ENCODE measurements at regions not wholly inside any gene's neighbourhood (a gene's known extent, or its start where the extent isn't known, plus 50 kb on each side); places are given as distances from the start of the nearest gene placed in this dataset.

DNA sequence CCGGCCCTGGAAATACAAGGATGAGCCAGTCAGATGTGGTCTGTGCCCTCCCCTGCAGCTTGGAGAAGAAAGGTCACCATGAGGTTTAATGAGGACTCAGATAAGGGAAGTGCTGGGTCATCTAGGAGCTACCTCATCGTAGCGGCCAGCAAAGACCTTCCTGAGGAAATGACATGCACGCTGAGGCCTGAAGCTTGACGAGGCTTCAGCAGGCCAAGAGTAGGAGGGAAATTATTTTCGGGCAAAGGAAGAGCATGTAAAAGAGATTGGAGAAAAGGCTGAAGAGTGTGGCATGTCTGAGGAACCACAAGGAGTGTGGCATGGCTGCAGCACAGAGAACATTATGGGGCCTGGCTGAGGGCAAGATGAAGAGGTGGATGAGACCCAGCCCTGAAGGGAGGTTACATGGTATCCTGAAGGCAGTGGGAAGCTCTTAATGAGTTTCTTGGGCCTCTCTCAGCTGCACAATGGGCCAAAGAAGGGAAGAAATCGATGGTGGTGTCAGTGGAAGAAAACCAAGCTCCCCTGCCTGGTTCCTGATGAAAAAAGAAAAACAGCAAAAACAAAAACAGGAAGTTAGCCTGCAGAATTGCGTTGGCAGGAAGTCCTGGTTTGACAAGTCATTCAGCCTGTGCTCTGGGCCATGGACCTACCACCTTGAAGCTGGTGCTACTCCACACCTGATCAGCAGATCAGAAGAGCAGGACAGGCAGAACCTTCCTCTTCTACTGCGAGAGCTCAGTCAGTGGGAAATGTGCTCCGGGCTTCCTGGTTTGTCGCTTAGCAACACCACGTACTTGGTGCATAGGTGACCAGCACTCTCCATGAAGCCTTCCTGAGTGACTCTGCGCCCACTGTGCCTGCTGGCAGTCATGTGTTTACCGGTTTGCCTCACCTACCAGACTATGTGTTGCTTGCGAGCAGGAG, 134.5 kb upstream of the KLF3 start:
- intact Hi-C loops (cut with micrococcal nuclease) = loop anchor here (5.0 kb wide), 1 partner anchor 138 kb away; no protein-coding TSS in a partner anchor
- H3K4me2 ChIP-seq (replicated peaks; ENCODE audit: low read depth, low read length, poor library complexity, severe bottlenecking) = peak overlapping the region; percentile 59

More for the DNA sequence above, 134.5 kb upstream of the KLF3 start:
- Mint-ChIP-seq H3K4me1 (peaks cover 16% of the 10 kb centered on the region), H3K27me3 (peaks cover 3% of the 10 kb centered on the region), H3K9me3 (ENCODE audit: insufficient read depth) (no peaks in the 10 kb centered on the region), H3K27ac (peak overlapping the region; percentile 76), H3K4me3 (peak overlapping the region; percentile 17)
- peak; percentile 80 for ATAC-seq (ENCODE audit: low read depth)
- peaks cover 14 to 15% of the 10 kb centered on the region in 2 donors for H3K4me1 ChIP-seq (ENCODE audit: control insufficient read depth in 2 of 2, insufficient read depth in 2 of 2, low read length in 2 of 2)
- H3K27me3 ChIP-seq (replicated peaks in 1 of 4; ENCODE audit: control extremely low read depth in 1 of 4, control insufficient read depth in 3 of 4, insufficient read depth in 4 of 4, low read length in 3 of 4) = no peaks in the 10 kb centered on the region
- H3K36me3 ChIP-seq (replicated peaks in 1 of 2; ENCODE audit: control extremely low read depth in 1 of 2, control insufficient read depth in 1 of 2, extremely low read depth in 1 of 2, insufficient read depth in 2 of 2, low read length in 1 of 2) = no peaks in the 10 kb centered on the region
- peak overlapping the region; percentile 39 to 60 for H3K27ac ChIP-seq (ENCODE audit: low read length in 2 of 2)
- no peak for TF ChIP-seq EZH2 (IDR thresholded peaks at IDR 0.05; ENCODE audit: borderline replicate concordance, insufficient read depth, low read depth, low read length, poor library complexity, severe bottlenecking)
- TF ChIP-seq, protein P1, sequence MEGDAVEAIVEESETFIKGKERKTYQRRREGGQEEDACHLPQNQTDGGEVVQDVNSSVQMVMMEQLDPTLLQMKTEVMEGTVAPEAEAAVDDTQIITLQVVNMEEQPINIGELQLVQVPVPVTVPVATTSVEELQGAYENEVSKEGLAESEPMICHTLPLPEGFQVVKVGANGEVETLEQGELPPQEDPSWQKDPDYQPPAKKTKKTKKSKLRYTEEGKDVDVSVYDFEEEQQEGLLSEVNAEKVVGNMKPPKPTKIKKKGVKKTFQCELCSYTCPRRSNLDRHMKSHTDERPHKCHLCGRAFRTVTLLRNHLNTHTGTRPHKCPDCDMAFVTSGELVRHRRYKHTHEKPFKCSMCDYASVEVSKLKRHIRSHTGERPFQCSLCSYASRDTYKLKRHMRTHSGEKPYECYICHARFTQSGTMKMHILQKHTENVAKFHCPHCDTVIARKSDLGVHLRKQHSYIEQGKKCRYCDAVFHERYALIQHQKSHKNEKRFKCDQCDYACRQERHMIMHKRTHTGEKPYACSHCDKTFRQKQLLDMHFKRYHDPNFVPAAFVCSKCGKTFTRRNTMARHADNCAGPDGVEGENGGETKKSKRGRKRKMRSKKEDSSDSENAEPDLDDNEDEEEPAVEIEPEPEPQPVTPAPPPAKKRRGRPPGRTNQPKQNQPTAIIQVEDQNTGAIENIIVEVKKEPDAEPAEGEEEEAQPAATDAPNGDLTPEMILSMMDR (IDR thresholded peaks at IDR 0.05) = no peak
- peak overlapping the region in 1 of 5 experiments; percentile 15 for H3K4me3 ChIP-seq (ENCODE audit: control extremely low read depth in 1 of 5, extremely low read depth in 1 of 5, insufficient read depth in 1 of 5, low read depth in 2 of 5, low read length in 4 of 5)
- WGBS (ENCODE audit: insufficient coverage) = 40% methylated on average over 13 of the region's 15 CpGs
- H3K79me2 ChIP-seq (ENCODE audit: control insufficient read depth, insufficient read depth, low read length) = no peaks in the 10 kb centered on the region
- DNase-seq = peak; percentile 65
- peak overlapping the region; percentile 20 for H3K9ac ChIP-seq (ENCODE audit: low read length)
- CTCF ChIA-PET = interaction anchor here (0.5 to 1.8 kb wide), 2 partner anchors 468 to 749 kb away, joined by 3 to 4 read pairs; no protein-coding TSS in a partner anchor
- H4K20me1 ChIP-seq (ENCODE audit: control insufficient read depth, insufficient read depth, low read length, poor library complexity, severe bottlenecking) = no peaks in the 10 kb centered on the region
- peaks cover 0 to 8% (median 0%) of the 10 kb centered on the region in 3 donors for H3K9me3 ChIP-seq (ENCODE audit: control extremely low read depth in 1 of 3, control insufficient read depth in 2 of 3, insufficient read depth in 1 of 3, low read length in 2 of 3)
- POLR2A ChIA-PET = interaction anchor here (0.6 to 1.0 kb wide), 2 partner anchors 134 to 1916 kb away, joined by 3 to 4 read pairs; no protein-coding TSS in a partner anchor
- peak overlapping the region; percentile 78 for H2AFZ ChIP-seq (ENCODE audit: insufficient read depth, low read depth, low read length, poor library complexity, severe bottlenecking)

Measured in B cell (primary cell).